Stimulated activated CD8-positive, alpha-beta memory T cell treated with anti-CD3 and anti-CD28 coated beads, Interleukin-7, amount 100 ng/mL, for 4 hours (primary cell): ENCODE measurements at regions not wholly inside any gene's neighbourhood (a gene's known extent, or its start where the extent isn't known, plus 50 kb on each side); places are given as distances from the start of the nearest gene placed in this dataset.
"Not testable (repeated sequence)": the region's sequence is repeated elsewhere in the genome, so short reads cannot be mapped to it uniquely, and the experiment has no call there.

ENCODE experiments used
- DNase-seq, 2 donors: peaks; one replicate each; pipeline ENCODE4 v3.0.0-alpha.2; 2020; ENCODE audit warnings: low read depth in 2 of 2

DNA sequence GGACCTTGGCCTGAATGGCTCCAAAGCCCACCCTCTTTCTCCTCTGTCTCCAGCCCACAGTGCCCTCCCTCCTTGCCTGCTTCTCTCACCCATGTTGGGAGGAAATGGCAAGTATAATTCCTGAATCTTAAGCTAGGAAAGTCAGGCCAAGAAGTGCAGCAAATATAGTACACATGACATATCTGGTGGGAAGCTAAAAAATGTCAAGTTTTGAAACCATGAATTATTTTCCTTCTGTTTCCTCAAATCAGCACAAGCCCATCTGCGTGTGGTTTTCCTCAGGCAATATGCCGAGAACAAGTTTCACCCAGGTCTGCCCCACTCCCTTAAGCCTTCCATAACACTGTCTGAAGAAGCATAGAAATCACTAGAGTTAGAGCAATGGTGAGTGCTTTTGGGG is 502.8 kb upstream of the CDH11 start:
- DNase-seq = no peak

DNA sequence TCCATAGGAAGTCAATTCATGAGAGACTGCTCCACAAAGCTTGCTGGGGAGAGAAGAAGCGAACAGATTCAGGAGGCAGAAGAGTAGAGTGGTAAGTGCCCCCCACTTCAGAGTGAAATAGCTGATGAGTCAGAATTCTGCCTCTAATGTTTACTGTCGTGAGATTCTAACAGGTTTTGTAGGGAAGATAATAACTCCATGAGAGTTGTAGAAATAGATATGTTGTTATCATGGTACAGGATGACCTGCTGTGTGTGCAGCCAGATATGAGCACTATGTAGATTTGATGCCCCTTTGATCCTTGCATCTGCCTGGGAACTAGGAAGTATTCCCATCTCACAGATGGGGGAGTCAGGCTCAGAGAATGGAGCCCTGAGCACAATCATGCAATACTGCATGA is 502.4 kb upstream of the CDH11 start:
- no peak for DNase-seq

DNA sequence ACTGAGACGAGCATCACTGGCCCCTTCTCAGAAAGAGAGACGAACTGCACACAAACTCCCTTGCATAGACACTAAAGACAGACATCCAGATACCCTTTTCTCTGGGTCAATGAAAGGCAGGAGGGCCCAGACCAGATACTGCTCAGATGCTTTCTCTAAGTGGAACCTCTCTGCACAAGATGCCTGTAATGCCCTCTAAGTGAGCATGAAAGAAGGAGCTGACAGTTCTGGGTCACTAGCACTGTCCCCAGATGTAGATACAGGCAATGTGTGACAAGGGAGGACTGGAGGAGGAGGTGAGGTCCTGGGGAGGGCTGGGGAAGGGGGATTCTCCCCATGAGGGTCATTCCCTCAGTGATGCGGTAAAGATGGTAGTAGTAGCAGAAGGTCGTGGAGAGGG is 501.0 kb upstream of the CDH11 start:
- DNase-seq = no peak

DNA sequence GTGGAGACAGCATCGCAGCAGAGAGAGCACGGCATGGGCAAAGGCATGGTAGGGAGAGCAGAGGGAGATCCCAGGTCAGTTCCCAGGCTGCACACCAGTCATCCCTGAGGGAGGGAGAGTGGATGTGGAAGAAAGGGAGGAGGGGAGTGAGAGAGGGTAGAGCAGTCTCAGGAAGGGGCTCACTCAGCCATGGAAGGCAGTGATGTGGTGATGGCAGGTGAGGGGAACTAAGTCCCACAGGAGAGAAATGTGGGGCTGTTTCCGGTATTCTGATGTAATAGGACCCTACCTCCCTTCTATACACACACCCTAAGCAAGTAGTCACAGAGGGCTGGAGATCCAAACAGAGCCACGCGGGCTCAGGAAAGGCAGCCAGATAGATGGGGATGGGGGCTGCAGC is 500.3 kb upstream of the CDH11 start:
- no peak for DNase-seq

DNA sequence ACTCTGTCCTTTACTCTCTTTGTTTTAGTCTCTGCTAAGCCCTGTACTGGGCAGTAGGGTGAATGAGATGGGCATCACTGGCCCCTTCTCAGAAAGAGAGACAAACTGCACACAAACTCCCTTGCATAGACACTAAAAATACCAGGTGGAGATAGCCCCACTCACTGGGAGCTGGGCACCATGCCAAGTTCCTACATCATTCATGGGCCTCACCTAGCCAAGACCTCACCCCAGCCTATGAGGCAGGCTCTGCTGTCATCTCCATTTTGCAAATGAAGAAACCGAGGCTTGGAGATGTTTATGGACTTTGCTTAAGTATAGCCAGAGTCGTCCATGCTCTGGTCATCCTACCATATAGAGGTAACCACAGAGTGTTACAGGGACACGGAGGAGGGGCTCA is 499.8 kb upstream of the CDH11 start:
- no peak for DNase-seq

DNA sequence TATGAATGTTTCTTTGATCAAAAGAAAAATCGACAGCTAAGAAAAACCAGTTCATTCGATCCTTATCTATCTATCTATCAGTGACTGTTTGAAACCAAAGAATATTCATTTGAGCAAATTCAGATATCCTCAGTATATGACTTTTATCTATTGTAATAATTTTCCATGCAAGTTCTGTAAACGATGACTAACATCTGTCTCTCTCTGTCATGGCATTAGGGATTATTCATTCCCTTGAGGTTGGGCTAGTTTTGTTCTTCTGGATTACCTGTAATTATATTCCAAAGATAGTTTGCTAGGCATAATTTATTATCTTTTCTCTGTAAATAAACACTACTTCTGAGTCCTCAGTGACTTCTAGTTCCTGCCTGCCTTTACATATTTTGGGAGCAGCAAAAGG is 497.7 kb upstream of the CDH11 start:
- DNase-seq = no peak

DNA sequence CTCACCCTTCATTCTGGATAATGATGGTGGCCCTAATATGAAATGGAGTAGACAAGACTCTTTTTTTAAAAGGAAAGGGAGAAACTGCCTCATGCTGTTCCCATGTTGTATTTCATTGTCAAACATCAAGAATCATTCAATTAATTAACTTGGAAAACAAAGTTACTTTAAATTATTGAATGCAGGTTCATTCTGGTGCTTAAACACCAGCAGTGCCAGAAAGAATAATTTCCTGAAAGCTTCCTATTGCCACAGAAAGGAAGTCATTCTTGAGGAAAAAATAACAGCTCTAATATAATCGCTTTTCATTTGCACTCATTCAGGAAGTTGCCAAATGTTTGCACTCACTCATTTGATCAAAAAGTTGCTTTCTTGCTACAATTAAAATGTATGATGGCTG is 497.1 kb upstream of the CDH11 start:
- no peak for DNase-seq

DNA sequence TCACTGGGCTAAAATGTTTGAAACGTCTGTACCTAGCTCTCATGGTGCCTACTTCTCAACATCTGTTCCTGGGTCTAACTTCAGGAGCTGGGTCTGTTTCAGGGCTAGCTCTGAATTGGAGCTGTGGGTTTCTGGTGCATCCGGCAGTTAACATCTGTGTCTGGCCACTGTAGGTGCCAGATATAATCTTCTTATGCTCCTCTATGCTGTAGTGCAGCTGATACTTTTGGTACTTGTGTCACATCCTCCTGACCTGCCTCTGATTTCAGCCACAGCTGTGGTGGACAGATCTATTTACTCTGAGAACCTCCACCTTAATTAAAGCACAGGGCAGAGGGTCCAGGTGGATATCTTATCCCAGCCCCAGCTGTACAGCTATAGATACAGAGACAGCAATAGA is 496.5 kb upstream of the CDH11 start:
- DNase-seq = no peak

DNA sequence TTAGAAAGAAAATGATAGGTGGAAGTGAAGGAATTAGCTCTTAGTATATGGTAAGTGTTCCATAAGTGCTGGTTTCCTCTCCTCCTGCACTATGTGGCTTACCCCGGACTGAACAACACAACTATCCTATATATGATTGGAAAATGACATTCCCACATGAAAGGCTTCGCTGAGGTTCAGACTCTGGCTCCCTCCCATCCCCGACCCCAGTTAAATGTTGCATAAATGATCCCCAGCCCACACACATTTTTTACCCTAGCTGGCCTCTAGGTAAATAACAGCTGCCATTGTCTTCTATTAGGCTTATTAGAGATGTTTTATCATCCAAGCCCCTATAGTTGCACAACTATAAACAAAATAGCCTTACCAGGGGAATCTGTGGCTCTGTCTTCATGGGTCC is 495.6 kb upstream of the CDH11 start:
- DNase-seq = no peak

DNA sequence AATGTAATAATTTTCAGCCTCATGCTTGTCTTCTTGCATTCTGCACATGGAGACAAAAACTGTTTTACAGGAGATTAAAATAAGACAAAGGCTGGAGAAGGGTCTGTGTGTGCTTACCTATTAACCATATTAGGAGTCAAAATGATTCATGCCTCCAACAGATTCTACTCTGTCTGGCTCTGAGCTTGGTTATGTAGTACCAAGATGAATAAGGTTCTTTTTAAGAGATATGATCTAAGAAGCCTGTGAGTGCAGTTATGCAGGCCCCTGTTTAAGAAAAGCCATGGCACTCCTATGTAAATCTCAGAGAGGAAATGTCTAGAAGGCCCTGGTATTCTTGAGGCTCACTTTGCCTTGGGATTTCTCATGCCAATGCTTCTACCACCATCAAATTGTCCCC is 486.6 kb upstream of the CDH11 start:
- DNase-seq = no peak

DNA sequence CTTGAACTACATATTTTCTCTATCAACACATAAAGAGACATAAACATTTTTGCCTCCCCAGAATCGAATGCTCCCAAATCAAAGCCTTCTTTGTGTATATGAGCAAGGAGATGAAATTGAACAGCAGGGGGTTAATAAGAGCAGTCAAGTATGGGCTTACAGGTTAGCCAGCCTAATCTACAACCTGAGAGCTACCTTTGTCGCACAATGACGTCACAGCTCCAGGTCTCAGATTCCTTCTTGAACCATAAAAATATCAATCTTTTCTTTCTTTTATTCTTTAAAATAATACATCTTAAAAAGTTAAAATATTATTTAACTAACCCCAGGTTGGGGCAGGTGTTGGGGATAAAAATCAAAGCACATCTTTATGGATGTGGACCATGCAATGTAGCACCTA is 482.9 kb upstream of the CDH11 start:
- no peak for DNase-seq

DNA sequence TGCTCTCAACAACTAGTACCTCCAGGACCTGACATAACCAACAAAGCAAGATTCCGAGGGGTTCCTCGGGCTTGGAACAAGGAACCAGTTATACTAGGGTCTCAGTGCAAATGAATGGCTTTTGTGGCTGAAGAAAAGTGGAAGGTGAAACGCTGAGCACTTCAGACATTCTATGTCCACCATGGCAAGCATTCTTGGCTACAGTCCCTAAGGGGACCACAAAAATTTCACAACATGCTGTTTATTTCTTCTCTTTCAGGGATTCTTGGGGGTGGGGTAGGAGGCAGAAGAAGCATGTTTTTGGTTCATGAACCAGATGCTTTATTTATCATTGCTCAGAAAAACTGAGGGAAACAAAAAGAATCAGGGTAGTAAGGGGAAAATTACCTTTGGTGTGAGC is 479.9 kb upstream of the CDH11 start:
- no peak for DNase-seq

DNA sequence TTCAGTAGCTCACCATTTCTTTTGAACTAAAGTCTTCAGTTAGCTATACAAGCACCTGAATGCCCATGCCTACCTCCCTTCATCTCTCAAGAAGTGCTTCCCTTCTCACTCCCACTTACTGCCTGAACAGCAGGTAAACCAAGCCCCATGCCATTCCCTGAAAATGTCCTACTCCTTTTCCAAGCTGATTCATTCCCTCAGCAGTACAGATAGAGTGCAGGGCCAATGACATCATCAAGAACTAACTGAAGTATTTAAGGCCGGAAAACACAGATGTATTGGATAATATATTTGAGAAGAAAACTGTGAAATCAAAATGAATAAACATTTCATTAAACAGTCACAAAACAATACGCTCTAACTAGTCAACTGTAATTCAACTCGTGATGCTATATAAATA is 478.8 kb upstream of the CDH11 start:
- no peak for DNase-seq

DNA sequence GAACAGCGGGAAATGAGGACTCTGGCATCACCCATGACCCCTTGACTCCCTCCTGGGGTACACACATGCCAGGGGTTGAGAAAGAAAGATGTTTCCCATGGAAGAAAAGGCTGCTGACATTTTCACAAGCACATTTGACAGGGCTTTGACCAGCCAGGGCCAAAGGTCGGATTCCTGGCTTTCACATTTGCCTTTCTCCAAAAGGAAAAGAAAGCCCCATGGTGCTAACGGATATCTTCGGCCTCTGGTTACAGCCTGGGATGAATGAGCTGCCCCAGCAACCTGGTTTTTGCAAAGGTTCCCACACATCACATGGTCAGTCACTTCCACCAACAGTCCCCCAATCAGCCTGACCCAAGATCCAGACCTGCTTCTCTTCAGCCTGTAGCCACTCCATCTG is 478.2 kb upstream of the CDH11 start:
- no peak for DNase-seq

DNA sequence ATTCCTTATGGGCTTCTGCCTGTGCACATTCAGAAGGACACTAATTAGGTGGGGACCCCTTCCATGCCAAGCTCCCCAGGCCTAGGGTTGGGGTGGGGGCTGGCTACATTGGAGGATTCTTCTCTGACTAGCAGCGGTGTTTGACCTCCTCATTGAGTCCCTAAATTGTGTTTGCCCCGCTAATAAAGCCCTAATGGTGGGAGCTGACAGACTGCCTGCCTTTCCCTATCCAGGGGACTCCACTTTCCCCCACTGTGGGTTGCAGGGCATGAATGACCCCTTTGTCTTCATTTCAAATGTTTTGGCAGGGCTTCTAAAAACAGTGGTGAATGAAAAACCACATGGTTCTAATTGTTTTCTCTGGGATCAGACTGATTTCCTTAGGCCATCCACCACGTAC is 476.8 kb upstream of the CDH11 start:
- no peak for DNase-seq

DNA sequence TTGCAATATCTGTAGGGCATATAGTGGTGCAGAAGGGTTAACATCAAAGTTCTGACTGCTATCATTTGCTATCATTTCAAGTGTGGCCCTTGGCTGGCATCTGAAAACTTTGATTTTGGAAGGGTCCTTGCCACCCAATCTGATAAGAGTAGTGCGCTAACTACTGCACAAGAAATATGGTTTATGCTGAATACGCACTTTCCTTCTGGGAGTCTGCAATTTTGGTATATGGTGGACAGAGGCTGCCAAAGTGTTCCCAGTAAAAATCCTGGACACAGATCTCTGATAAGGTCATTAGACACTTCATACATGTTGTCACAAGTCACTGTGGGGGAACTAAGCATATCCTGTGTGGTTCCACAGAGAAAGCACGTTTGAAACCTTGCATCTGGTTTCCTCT is 461.6 kb upstream of the CDH11 start:
- no peak for DNase-seq

DNA sequence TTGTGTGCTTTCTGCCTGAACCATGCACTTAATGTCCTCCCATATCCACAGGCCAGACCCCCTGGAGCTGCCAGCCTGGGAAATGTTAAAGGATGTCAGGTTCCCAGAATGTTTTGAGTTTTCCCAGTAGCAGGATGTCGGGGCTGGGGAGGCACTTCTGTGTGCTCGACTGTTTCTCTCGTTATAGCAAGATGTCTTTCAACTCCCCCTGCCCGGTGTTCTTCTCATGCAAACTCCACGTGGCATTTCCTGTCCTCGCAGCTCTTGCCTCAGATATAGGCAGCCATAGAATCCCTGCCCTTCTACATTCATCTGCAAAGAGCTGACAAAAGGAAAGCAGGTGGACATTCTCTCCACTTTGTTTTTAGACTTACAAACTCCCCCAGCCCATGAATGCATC is 457.2 kb upstream of the CDH11 start:
- no peak for DNase-seq

DNA sequence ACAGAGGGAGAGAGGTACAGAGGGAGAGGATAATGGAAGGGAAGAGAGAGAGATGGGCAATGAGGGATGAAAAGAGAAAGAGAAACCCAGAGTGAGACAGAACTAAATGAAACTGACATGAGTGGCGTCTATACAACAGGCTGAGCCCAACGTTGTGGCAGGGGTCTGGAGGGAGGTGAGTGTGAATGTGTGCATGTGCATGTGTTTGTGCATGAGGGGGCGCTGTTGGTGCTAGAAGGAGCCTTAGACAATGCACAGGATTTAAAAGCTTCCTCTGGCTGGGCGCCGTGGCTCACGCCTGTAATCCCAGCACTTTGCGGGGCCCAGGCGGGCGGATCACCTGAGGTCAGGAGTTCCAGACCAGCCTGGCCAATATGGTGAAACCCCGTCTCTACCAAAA is 454.8 kb upstream of the CDH11 start:
- DNase-seq = no peak

DNA sequence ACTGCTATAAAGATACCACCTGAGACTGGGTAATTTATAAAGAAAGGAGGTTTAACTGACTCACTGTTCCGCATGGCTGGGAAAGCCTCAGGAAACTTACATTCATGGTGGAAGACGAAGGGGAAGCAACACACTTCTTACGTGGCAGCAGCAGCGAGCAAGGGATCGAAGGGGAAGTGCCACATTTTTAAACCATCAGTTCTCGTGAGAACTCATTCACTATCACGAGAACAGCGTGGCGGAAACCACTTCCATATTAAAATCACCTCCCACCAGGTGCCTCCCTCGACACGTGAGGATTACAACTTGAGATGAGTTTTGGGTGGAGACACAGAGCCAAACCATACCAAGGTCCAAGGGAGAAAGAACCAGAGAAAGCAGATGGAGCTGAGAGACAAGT is 454.3 kb upstream of the CDH11 start:
- DNase-seq = no peak

DNA sequence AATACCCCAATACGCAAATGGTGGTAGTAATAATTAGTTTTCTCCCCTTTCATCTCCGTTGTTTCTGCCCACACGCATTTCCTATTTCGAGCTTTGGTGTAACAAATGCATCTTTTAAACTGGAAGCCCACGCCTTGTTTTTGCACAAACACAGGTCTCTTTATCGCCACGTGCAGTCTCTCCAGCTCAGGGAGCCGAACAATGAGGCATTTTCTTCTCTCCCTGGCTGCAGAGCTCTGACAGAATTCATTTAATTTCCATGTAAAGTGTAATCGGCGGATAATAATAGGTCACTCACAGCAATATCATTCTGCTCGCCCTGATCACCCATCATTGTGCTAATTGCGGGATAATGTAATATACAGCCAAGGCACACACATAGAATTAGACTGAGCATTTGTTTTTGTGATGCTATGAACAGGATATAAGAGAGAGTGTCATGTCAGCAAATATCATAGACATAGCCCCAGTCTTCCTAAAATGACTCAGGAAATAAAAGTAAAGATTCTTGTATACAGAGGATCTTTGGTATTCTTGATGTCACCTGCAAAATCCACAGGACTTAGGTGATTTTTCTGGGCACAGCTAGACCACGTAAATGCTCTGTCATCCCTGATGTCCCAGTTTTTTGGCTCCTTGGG is 452.6 kb upstream of the CDH11 start:
- no peak for DNase-seq

DNA sequence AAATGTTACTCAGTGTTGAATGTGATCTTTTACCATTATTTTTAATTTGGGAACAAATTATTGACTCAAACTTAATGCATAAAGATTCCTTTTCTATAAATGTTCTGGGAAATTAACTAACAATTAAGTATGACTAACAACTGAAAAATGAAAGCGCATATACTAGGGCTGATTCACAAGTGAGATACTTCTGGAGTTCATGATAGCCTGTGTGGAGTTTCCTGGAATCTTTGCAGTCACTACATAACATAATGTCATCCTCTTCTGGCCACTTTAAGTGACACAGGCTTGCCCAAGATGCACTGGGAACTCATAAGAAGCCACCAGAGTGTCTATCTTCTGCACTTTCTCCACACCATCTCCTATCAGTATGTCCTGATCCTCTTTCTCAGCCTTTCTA is 450.3 kb upstream of the CDH11 start:
- no peak for DNase-seq

DNA sequence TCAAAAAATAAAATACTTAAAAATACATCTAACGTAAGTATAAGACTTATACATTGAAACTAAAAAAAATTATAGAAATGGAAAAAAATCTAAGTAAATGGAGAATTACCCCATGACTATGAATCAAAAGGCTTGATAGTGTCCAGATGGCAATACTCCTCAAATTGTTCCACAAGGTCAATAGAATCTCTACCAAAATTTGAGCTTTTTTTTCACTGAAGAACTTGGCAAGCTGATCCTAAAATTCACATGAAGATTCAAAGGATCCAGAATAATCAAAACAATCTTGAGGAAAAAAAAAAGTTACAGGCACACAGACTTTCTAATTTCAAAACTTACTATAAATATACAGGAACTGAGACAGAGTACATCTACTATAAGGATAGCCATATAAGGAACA is 448.4 kb upstream of the CDH11 start:
- DNase-seq = no peak

DNA sequence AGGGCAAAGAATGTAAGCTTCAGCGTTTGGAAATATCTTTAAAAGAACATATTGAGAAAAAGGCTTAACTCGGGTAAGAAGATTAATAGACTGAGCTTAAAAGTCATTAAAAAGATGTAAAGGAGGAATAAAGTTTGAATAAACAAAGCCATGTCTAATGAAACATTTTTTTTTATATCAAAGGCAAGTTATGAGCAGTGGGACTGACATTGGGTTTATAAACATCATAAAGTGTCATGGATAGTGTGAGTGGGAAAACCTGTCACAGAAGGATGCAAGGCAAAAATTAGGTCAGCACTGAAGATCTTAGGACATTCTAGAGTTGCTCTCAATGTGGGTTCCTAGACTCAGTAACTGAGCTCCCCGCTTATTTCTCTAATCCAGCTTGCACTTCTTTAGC is 438.0 kb upstream of the CDH11 start:
- DNase-seq = no peak

DNA sequence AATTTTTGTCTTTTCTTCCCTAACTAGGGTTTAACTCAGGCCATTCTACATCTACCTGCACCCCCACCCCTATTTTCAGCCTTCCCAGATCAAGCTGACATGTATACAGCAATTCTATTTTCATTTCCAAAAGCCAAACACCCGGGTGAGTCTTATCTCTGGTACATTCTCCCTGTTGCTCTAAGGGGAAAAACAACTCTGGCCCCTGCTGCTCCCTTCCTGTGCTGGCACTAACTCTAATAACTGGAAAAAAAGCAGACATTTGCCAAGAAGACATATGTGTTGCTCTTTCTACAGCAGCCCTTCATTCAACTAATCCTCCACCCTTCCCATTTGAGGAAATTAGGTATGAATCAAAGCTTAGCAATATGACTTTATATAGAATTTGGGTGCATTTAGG is 427.8 kb upstream of the CDH11 start:
- not testable (repeated sequence) for DNase-seq

DNA sequence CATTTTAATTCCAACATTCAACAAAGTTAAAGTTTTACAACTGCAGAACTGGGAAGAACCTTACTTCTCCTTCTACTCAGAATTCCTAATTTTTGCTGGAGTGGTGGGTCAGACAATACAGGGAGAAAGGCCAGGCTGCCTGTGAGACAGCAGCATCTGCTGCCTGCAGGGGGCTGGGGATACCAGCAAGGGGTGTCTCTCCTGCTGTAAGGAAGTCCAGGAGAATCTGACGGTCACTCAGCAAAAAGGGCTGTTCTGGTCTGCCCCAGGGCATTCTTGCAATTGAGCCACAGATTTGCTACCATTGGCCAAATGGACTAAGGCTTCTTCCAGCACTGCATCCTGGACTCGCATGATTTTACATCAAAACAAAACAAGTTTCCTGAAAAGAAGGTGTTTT is 426.6 kb upstream of the CDH11 start:
- DNase-seq = no peak
